HEK293 (cell line): ENCODE measurements at regions not wholly inside any gene's neighbourhood (a gene's known extent, or its start where the extent isn't known, plus 50 kb on each side); places are given as distances from the start of the nearest gene placed in this dataset.
A peak's percentile ranks its signal among the peaks of the same experiment; 100 is the strongest.

Experiments
- CTCF ChIA-PET: fragments of 350-600 bp; formaldehyde crosslinking; extraction: SDS; loops from one replicate; lab custom pipeline; 2021; ENCODE audit warnings: antibody characterized with exemption; lab: Yijun Ruan, JAX
- POLR2A ChIA-PET: fragments of 300-600 bp; formaldehyde crosslinking; extraction: SDS; loops from one replicate; lab custom pipeline; 2020; ENCODE audit warnings: antibody characterized with exemption, inconsistent platforms; lab: Yijun Ruan, JAX
- H3K27ac ChIP-seq: fragments of 200-500 bp; sonication (Bioruptor generic); 2 replicates; pipeline ENCODE4 v1.5.1; 2014; ENCODE audit warnings: low read depth, low read length, control low read depth, inconsistent platforms; ENCODE audit errors: extremely low read depth
- H3K36me3 ChIP-seq, 2 experiments: fragments of 200-500 bp in 1 of 2; sonication (Bioruptor generic) in 1 of 2; 1 replicate in 1 of 2; 2 replicates in 1 of 2; pipeline ENCODE4 v1.5.1; 2014 to 2017; ENCODE audit warnings: inconsistent platforms in 2 of 2, low read length in 2 of 2; ENCODE audit not compliant: control insufficient read depth in 2 of 2, insufficient read depth in 1 of 2
- H3K4me1 ChIP-seq: fragments of 200-500 bp; sonication (Bioruptor generic); 2 replicates; pipeline ENCODE4 v1.5.1; 2014; ENCODE audit warnings: mild to moderate bottlenecking, low read length, inconsistent platforms; ENCODE audit not compliant: control insufficient read depth, insufficient read depth
- H3K4me3 ChIP-seq: 2 replicates; pipeline ENCODE4 v1.5.1; 2011; ENCODE audit warnings: low read depth, mild to moderate bottlenecking, control low read depth, low read length, moderate library complexity
- H3K9me3 ChIP-seq: fragments of 200-500 bp; sonication (Bioruptor generic); 2 replicates; pipeline ENCODE4 v1.5.1; 2014; ENCODE audit warnings: low read depth, low read length, inconsistent platforms; ENCODE audit not compliant: control insufficient read depth, insufficient read depth
- GLIS1 ChIP-seq: fragments of 450-650 bp; formaldehyde crosslinking; IDR thresholded peaks from 2 replicates; pipeline ENCODE4 v1.5.1; 2016; ENCODE audit warnings: missing biosample characterization, missing genetic modification characterization
- KLF8 ChIP-seq: fragments of 450-650 bp; formaldehyde crosslinking; IDR thresholded peaks from 2 replicates; pipeline ENCODE4 v1.5.1; 2016; ENCODE audit warnings: missing biosample characterization, missing genetic modification characterization
- OSR2 ChIP-seq: fragments of 450-650 bp; formaldehyde crosslinking; IDR thresholded peaks from 2 replicates; pipeline ENCODE4 v1.5.1; 2016; ENCODE audit warnings: missing biosample characterization, missing genetic modification characterization
- PRDM10 ChIP-seq: fragments of 450-650 bp; formaldehyde crosslinking; IDR thresholded peaks from 2 replicates; pipeline ENCODE4 v1.5.1; 2016; ENCODE audit warnings: missing biosample characterization, missing genetic modification characterization
- ZBTB17 ChIP-seq: fragments of 450-650 bp; formaldehyde crosslinking; IDR thresholded peaks from 2 replicates; pipeline ENCODE4 v1.5.1; 2016; ENCODE audit warnings: missing biosample characterization, missing genetic modification characterization
- ZBTB20 ChIP-seq: fragments of 450-650 bp; formaldehyde crosslinking; IDR thresholded peaks from 2 replicates; pipeline ENCODE4 v1.5.1; 2016; ENCODE audit warnings: missing biosample characterization, missing genetic modification characterization
- ZBTB48 ChIP-seq: fragments of 450-650 bp; formaldehyde crosslinking; IDR thresholded peaks from 2 replicates; pipeline ENCODE4 v1.5.1; 2016; ENCODE audit warnings: missing biosample characterization, missing genetic modification characterization
- ZBTB8A ChIP-seq: fragments of 450-650 bp; formaldehyde crosslinking; IDR thresholded peaks from 2 replicates; pipeline ENCODE4 v1.5.1; 2016; ENCODE audit warnings: missing biosample characterization, missing genetic modification characterization
- ZFP3 ChIP-seq: fragments of 450-650 bp; formaldehyde crosslinking; IDR thresholded peaks from 2 replicates; pipeline ENCODE4 v1.5.1; 2016; ENCODE audit warnings: low read depth, missing biosample characterization, missing genetic modification characterization
- ZIC2 ChIP-seq: fragments of 450-650 bp; formaldehyde crosslinking; IDR thresholded peaks from 2 replicates; pipeline ENCODE4 v1.5.1; 2016; ENCODE audit warnings: missing biosample characterization, missing genetic modification characterization
- ZNF114 ChIP-seq: fragments of 450-650 bp; formaldehyde crosslinking; IDR thresholded peaks from 2 replicates; pipeline ENCODE4 v1.5.0; 2017; ENCODE audit warnings: missing biosample characterization, missing genetic modification characterization
- ZNF133 ChIP-seq: fragments of 450-650 bp; formaldehyde crosslinking; IDR thresholded peaks from 2 replicates; pipeline ENCODE4 v1.5.1; 2016; ENCODE audit warnings: missing biosample characterization, missing genetic modification characterization
- ZNF155 ChIP-seq: fragments of 450-650 bp; formaldehyde crosslinking; IDR thresholded peaks from 2 replicates; pipeline ENCODE4 v1.5.1; 2016; ENCODE audit warnings: missing biosample characterization, missing genetic modification characterization
- ZNF157 ChIP-seq: fragments of 450-650 bp; formaldehyde crosslinking; IDR thresholded peaks from 2 replicates; pipeline ENCODE4 v1.5.1; 2016; ENCODE audit warnings: missing biosample characterization, missing genetic modification characterization
- ZNF2 ChIP-seq: fragments of 450-650 bp; formaldehyde crosslinking; IDR thresholded peaks from 2 replicates; pipeline ENCODE4 v1.5.1; 2016; ENCODE audit warnings: missing biosample characterization, missing genetic modification characterization
- ZNF292 ChIP-seq: fragments of 450-650 bp; formaldehyde crosslinking; IDR thresholded peaks from 2 replicates; pipeline ENCODE4 v1.5.1; 2016; ENCODE audit warnings: low read depth, missing biosample characterization, missing genetic modification characterization, borderline replicate concordance
- ZNF324 ChIP-seq: fragments of 450-650 bp; formaldehyde crosslinking; IDR thresholded peaks from 2 replicates; pipeline ENCODE4 v1.5.1; 2016; ENCODE audit warnings: missing biosample characterization, missing genetic modification characterization
- ZNF335 ChIP-seq: fragments of 450-650 bp; formaldehyde crosslinking; conservative IDR thresholded peaks from 2 replicates; pipeline ENCODE4 v1.5.1; 2016; ENCODE audit warnings: missing biosample characterization, missing genetic modification characterization
- ZNF394 ChIP-seq: fragments of 450-650 bp; formaldehyde crosslinking; IDR thresholded peaks from 2 replicates; pipeline ENCODE4 v1.5.1; 2016; ENCODE audit warnings: missing biosample characterization, missing genetic modification characterization, mild to moderate bottlenecking, moderate library complexity, borderline replicate concordance
- ZNF404 ChIP-seq: fragments of 450-650 bp; formaldehyde crosslinking; IDR thresholded peaks from 2 replicates; pipeline ENCODE4 v1.5.1; 2017; ENCODE audit warnings: missing biosample characterization, missing genetic modification characterization
- ZNF416 ChIP-seq: fragments of 450-650 bp; formaldehyde crosslinking; IDR thresholded peaks from 2 replicates; pipeline ENCODE4 v1.5.1; 2016; ENCODE audit warnings: missing biosample characterization, missing genetic modification characterization
- ZNF423 ChIP-seq: fragments of 450-650 bp; formaldehyde crosslinking; IDR thresholded peaks from 2 replicates; pipeline ENCODE4 v1.5.1; 2016; ENCODE audit warnings: missing biosample characterization, missing genetic modification characterization
- ZNF426 ChIP-seq: fragments of 450-650 bp; formaldehyde crosslinking; IDR thresholded peaks from 2 replicates; pipeline ENCODE4 v1.5.1; 2017; ENCODE audit warnings: missing biosample characterization, missing genetic modification characterization, mild to moderate bottlenecking, inconsistent platforms, moderate library complexity
- ZNF621 ChIP-seq: fragments of 450-650 bp; formaldehyde crosslinking; IDR thresholded peaks from 2 replicates; pipeline ENCODE4 v1.5.1; 2017; ENCODE audit warnings: missing biosample characterization, missing genetic modification characterization
- ZNF660 ChIP-seq: fragments of 450-650 bp; IDR thresholded peaks from 2 replicates; pipeline ENCODE4 v1.5.1; 2018; ENCODE audit warnings: missing biosample characterization, mild to moderate bottlenecking, missing genetic modification characterization
- ZNF707 ChIP-seq: fragments of 450-650 bp; formaldehyde crosslinking; IDR thresholded peaks from 2 replicates; pipeline ENCODE4 v1.5.1; 2016; ENCODE audit warnings: missing biosample characterization, missing genetic modification characterization
- ZNF747 ChIP-seq: fragments of 450-650 bp; formaldehyde crosslinking; IDR thresholded peaks from 2 replicates; pipeline ENCODE4 v1.5.1; 2016; ENCODE audit warnings: missing biosample characterization, missing genetic modification characterization
- ZNF776 ChIP-seq: fragments of 450-650 bp; formaldehyde crosslinking; IDR thresholded peaks from 2 replicates; pipeline ENCODE4 v1.5.0; 2017; ENCODE audit warnings: missing biosample characterization, missing genetic modification characterization, borderline replicate concordance
- ZNF791 ChIP-seq: fragments of 450-650 bp; formaldehyde crosslinking; IDR thresholded peaks from 2 replicates; pipeline ENCODE4 v1.5.1; 2016; ENCODE audit warnings: missing biosample characterization, missing genetic modification characterization
- ZNF830 ChIP-seq: fragments of 450-650 bp; IDR thresholded peaks from 2 replicates; pipeline ENCODE4 v1.5.0; 2018; ENCODE audit warnings: missing biosample characterization, missing genetic modification characterization, low read depth, mild to moderate bottlenecking, moderate library complexity
- ZSCAN23 ChIP-seq: fragments of 450-650 bp; formaldehyde crosslinking; IDR thresholded peaks from 2 replicates; pipeline ENCODE4 v1.5.1; 2016; ENCODE audit warnings: missing biosample characterization, missing genetic modification characterization
- TF ChIP-seq, protein P1 (sequence below): fragments of 450-650 bp; formaldehyde crosslinking; IDR thresholded peaks from 2 replicates; pipeline ENCODE4 v1.5.1; 2017; ENCODE audit warnings: missing biosample characterization, missing genetic modification characterization
- TF ChIP-seq, protein P2 (sequence below): fragments of 450-650 bp; IDR thresholded peaks from 2 replicates; pipeline ENCODE4 v1.5.1; 2018; ENCODE audit warnings: missing biosample characterization, mild to moderate bottlenecking, missing genetic modification characterization

- Histone ChIP-seq H3K4me1 (no peaks in the 10 kb centered on the region), H3K36me3 (no peaks in the 10 kb centered on the region), H3K9me3 (no peaks in the 10 kb centered on the region), H3K27ac (no peak overlapping the region), H3K4me3 (no peak overlapping the region)
- POLR2A ChIA-PET: interaction anchor here (0.6 to 1.6 kb wide), 4 partner anchors 15 to 292 kb away, joined by 3 to 5 read pairs (median 4); partner anchors contain the start of genes C1orf50 and P3H1
- CTCF ChIA-PET: interaction anchor here (0.5 to 1.6 kb wide), 5 partner anchors 12 to 145 kb away, joined by 3 to 6 read pairs (median 3); no protein-coding TSS in a partner anchor
- TF ChIP-seq ZNF830 (no peak), ZNF776 (tag by site-specific recombination) (no peak), ZNF157 (no peak), ZNF155 (tag by site-specific recombination) (no peak), ZBTB48 (tag by site-specific recombination) (no peak), GLIS1 (tag by site-specific recombination) (no peak), ZSCAN23 (tag by site-specific recombination) (no peak), ZNF133 (tag by site-specific recombination) (no peak), ZNF707 (tag by site-specific recombination) (no peak), ZNF114 (tag by site-specific recombination) (no peak), ZFP3 (tag by site-specific recombination) (no peak), ZBTB17 (peak; percentile 68), ZNF660 (tag by site-specific recombination) (no peak), PRDM10 (tag by site-specific recombination) (peak; percentile 90), ZNF791 (no peak), ZNF324 (tag by site-specific recombination) (no peak), OSR2 (no peak), ZNF426 (no peak), ZNF747 (no peak), KLF8 (tag by site-specific recombination) (no peak), ZNF292 (tag by site-specific recombination) (no peak), ZNF394 (tag by site-specific recombination) (no peak), ZNF404 (tag by site-specific recombination) (no peak), ZBTB8A (tag by site-specific recombination) (0 out of 2 replicates have a peak, but pooled peaks have one; percentile 15), ZNF621 (tag by site-specific recombination) (no peak), ZNF335 (peak; percentile 41), ZBTB20 (tag by site-specific recombination) (peak; percentile 37; the same call in 1 of the 2 replicates), ZNF423 (tag by site-specific recombination) (no peak), ZNF416 (tag by site-specific recombination) (no peak), ZIC2 (tag by site-specific recombination) (peak; percentile 39; the same call in 1 of the 2 replicates), ZNF2 (tag by site-specific recombination) (no peak)
- TF ChIP-seq, protein P1, sequence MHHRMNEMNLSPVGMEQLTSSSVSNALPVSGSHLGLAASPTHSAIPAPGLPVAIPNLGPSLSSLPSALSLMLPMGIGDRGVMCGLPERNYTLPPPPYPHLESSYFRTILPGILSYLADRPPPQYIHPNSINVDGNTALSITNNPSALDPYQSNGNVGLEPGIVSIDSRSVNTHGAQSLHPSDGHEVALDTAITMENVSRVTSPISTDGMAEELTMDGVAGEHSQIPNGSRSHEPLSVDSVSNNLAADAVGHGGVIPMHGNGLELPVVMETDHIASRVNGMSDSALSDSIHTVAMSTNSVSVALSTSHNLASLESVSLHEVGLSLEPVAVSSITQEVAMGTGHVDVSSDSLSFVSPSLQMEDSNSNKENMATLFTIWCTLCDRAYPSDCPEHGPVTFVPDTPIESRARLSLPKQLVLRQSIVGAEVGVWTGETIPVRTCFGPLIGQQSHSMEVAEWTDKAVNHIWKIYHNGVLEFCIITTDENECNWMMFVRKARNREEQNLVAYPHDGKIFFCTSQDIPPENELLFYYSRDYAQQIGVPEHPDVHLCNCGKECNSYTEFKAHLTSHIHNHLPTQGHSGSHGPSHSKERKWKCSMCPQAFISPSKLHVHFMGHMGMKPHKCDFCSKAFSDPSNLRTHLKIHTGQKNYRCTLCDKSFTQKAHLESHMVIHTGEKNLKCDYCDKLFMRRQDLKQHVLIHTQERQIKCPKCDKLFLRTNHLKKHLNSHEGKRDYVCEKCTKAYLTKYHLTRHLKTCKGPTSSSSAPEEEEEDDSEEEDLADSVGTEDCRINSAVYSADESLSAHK (tag by site-specific recombination): no peak
- TF ChIP-seq, protein P2, sequence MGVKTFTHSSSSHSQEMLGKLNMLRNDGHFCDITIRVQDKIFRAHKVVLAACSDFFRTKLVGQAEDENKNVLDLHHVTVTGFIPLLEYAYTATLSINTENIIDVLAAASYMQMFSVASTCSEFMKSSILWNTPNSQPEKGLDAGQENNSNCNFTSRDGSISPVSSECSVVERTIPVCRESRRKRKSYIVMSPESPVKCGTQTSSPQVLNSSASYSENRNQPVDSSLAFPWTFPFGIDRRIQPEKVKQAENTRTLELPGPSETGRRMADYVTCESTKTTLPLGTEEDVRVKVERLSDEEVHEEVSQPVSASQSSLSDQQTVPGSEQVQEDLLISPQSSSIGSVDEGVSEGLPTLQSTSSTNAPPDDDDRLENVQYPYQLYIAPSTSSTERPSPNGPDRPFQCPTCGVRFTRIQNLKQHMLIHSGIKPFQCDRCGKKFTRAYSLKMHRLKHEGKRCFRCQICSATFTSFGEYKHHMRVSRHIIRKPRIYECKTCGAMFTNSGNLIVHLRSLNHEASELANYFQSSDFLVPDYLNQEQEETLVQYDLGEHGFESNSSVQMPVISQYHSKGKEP: no peak
Measured at GRCh38 chr1:43058545-43059360, 100.1 kb upstream of the SLC2A1 start.
